ENCODE measurements at regions not wholly inside any gene's neighbourhood (a gene's known extent, or its start where the extent isn't known, plus 50 kb on each side); places are given as distances from the start of the nearest gene placed in this dataset.
"Not testable (repeated sequence)": the region's sequence is repeated elsewhere in the genome, so short reads cannot be mapped to it uniquely, and the experiment has no call there.

DNA sequence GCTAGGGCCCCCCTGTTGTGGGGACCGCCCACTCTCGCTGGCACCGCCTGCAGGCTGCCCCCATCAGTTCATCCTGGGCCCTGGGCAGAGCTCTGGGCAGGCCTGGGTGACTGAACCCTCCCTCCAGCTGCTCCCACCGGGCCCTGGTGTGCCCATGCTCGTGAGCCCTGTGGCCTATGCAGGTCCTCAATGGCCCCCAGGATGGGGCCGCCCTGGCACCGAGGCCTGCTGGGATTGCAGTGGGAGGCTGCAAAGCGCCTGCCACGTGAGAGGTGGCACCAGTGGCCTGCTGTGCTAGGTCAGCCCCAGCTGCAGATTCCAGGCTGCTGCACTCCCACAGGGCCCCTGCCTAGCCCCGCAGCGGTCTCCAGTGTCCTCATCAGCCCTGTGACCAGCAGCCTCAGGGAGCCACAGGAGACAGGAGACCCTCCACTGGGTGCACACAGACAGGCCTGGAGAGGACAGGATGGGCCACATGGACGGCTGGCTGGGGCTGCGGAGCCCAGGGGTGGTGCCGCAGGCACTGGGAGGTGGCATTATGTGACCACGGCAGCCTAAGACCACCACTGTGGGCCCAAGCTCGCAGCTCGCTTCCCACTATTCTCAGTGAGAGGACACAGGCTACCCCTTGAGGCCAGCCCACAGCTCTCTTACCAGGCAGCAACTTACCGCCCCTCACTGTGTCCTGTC, 199.4 kb downstream of the BCR start:
- not testable (repeated sequence) for DNase-seq (ENCODE audit: low spot score)

DNA sequence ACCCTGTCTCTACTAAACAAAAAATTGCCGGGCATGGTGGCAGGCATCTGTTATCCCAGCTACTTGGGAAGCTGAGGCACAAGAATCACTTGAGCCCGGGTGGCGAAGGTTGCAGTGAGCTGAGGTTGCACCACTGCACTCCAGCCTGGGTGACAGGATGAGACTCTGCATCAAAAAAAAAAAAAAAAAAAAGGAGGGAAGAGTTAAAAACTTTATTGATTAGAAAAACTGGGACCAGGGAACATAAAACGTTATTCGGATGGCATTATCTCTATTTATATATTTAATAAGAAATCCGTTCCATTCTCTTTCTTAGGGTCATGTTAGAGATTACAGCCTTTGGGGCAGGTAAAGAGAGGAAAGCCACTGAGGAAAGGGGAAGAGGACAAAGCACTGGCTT, 197.5 kb downstream of the BCR start:
- DNase-seq (ENCODE audit: low spot score): no peak

DNA sequence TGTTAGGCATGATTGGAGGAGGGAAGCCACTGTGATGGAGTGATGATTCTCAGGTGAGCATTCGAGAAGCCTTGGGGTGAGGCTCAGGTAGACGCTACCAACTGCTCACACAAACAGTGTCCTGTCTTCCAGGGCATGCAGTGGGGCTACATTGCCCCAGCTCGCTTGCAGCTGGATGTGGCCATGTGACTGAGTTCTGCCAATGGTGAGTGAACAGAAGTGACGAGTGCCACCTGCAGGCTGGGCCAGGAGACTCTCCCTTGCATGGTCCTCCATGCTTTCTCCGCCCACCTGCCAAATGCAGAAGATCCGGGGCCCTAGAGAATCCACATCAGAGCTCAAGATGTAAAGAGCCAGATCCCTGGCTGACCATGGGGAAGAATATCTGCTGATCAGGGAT, 195.9 kb downstream of the BCR start:
- no peak for DNase-seq (ENCODE audit: low spot score)

DNA sequence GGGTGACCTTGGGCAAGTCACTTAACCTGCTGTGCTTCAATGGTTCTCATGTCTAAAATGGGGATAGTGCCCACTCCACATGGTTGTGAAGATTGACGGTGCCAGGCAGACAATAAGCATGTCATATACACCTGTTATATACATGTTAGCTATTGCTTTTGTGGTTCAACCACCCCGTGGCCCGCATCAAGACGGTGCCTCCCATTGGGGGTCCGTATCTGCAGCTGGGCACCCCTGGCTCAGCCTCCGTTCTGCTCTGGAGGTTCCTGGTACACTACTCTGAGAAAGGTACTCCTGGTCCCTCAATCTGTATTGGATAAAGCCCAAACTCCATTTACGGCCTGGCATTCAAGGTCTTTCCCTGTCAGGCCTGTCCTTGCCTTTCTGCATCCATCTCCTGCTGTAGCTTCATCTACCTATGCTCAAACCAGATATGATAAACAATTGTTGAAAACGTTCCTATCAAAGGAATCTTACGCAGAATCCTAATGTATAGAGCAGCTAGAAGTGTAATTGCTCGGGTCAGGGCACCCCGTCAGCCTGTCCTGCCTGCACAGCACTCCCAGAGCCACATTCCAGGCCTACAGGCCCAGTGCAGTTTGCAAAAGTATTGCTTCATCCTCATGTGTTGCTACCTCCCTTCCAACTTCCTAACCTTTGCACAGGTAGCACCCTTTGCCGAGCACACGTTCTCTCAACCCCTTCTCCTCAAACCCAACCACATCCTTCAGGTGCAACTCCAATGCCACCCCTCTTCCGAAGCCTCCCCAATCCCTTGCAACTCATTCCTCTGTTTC, 194.9 kb downstream of the BCR start:
- no peak for DNase-seq (ENCODE audit: low spot score)

DNA sequence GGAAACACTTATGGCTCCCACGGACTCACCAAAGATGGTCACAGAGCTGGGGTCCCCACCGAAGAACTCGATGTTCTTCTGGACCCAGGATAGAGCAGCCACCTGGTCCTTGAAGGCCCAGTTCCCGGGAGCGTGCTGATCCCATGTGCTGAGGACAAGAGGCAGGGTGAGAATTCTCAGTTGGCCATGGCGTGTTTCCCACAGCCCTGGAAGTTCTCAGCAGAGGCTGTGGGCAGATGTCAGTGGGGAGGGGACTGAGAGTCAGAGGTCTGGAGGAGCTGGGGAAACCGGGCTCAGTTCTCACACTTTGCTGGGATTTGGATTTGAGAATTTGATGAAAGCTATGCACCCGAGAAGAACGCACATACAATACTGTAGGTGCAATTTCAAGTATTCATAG, 193.3 kb downstream of the BCR start:
- no peak for DNase-seq (ENCODE audit: low spot score)

DNA sequence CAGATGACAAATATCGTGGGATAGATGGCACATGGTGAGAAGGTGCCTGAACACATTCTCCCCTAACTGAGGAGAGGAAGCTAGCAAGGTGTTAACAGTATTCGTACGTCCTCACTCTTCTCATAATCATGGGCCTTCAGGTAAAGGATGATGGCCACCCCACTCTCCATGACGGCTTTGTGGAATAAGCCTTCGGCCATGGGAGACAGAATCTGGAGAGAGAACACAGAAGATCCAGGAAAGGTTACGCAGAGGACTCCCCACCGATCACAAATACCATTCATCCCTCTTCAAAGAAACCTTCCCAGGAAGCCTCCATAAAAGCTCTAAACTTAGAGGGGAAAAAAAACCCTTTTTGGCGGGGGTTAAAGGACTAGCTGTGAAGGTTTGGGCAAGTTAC, 189.9 kb downstream of the BCR start:
- no peak for DNase-seq (ENCODE audit: low spot score)

DNA sequence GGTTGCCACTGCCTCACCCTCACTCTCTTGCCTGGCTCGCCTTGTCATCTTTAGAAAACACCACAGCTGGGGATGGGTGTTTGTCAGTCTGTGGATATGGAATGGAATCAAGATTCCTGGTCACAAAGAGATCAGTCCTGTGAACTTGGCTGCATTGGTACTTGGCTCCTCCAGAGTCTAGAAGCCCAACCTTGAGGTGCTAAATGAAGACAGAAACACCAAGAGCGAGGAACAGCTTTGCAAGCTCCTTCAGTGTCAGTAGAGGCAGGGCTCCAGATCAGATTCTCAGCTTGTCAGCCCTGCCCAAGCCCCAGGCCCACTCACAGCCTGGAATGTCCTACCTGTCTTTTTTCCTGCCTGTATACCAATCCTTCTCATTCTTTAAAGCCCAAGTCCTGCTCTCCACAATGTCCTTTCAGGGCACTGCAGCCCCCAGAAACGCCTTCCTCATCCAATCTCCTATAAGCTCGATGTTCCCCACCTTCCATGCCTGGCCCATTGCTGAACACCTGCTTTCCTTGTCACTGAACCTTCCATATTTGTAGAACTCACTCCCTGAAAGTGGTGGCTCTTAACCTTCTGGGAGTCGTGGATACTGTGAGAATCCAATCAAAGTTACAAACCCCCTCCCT, 188.9 kb downstream of the BCR start:
- DNase-seq (ENCODE audit: low spot score): no peak

Data from HuH-7.5 (cell line).